OCI-LY7 (cell line): ENCODE measurements at regions not wholly inside any gene's neighbourhood (a gene's known extent, or its start where the extent isn't known, plus 50 kb on each side); places are given as distances from the start of the nearest gene placed in this dataset.

Experiments used
- BruUV-seq: library from RNA; stranded (reverse); fragments of 400-500 nt; replicated peaks from 2 replicates; lab custom pipeline; 2021; lab: Mats Ljungman, UMichigan
- CTCF ChIA-PET: fragments of 300-600 bp; sonication (Branson Sonifier 250); formaldehyde crosslinking; loops from one replicate; lab custom pipeline; 2022; ENCODE audit warnings: antibody characterized with exemption; ENCODE audit not compliant: unreplicated experiment; lab: Charles Lee
- POLR2A ChIA-PET: fragments of 300-600 bp; sonication (Branson Sonifier 250); formaldehyde crosslinking; loops from one replicate; lab custom pipeline; 2022; ENCODE audit warnings: antibody characterized with exemption; lab: Charles Lee
- DNase-seq: peaks from one replicate; pipeline ENCODE4 v3.0.0-alpha.2; 2015; ENCODE audit warnings: low spot score
- H2AFZ ChIP-seq: fragments of 200-600 bp; sonication (generic), shearing (Covaris generic); 2 replicates; pipeline ENCODE4 v1.6.1; 2014; ENCODE audit warnings: mild to moderate bottlenecking, antibody characterized with exemption, low read length, moderate library complexity
- H3K27ac ChIP-seq: fragments of 200-600 bp; sonication (generic); 2 replicates; pipeline ENCODE4 v1.5.1; 2014; ENCODE audit warnings: mixed run types, low read depth, mild to moderate bottlenecking, moderate library complexity, low read length, inconsistent platforms; ENCODE audit not compliant: poor library complexity, severe bottlenecking
- H3K36me3 ChIP-seq: fragments of 200-600 bp; sonication (generic); 2 replicates; pipeline ENCODE4 v1.6.1; 2014; ENCODE audit warnings: mild to moderate bottlenecking, antibody characterized with exemption, low read length, moderate library complexity, mixed read lengths; ENCODE audit not compliant: insufficient read depth
- H3K4me1 ChIP-seq: fragments of 200-600 bp; sonication (generic); 2 replicates; pipeline ENCODE4 v1.5.1; 2014; ENCODE audit warnings: mild to moderate bottlenecking, low read length; ENCODE audit not compliant: insufficient read depth, poor library complexity, severe bottlenecking
- H3K4me2 ChIP-seq: fragments of 200-600 bp; sonication (generic); 2 replicates; pipeline ENCODE4 v1.6.1; 2014; ENCODE audit warnings: mild to moderate bottlenecking, low read length
- H3K4me3 ChIP-seq: fragments of 200-600 bp; sonication (generic); 2 replicates; pipeline ENCODE4 v1.5.1; 2014; ENCODE audit warnings: mild to moderate bottlenecking, low read depth, low read length; ENCODE audit not compliant: poor library complexity, severe bottlenecking
- H3K79me2 ChIP-seq: fragments of 200-600 bp; sonication (generic); 2 replicates; pipeline ENCODE4 v1.6.1; 2016; ENCODE audit warnings: low read depth, mild to moderate bottlenecking, low read length, moderate library complexity, mixed read lengths; ENCODE audit not compliant: insufficient read depth
- H3K9me2 ChIP-seq: fragments of 200-600 bp; sonication (generic); 2 replicates; pipeline ENCODE4 v1.6.1; 2016; ENCODE audit warnings: mild to moderate bottlenecking, low read length, mixed read lengths; ENCODE audit not compliant: insufficient read depth
- H3K9me3 ChIP-seq: fragments of 200-600 bp; sonication (generic); 2 replicates; pipeline ENCODE4 v1.6.1; 2014; ENCODE audit warnings: mild to moderate bottlenecking, mixed run types, low read length, mixed read lengths
- H4K20me1 ChIP-seq: fragments of 200-600 bp; sonication (generic); 2 replicates; pipeline ENCODE4 v1.6.1; 2014; ENCODE audit warnings: mild to moderate bottlenecking, antibody characterized with exemption, low read length, moderate library complexity, mixed read lengths; ENCODE audit not compliant: insufficient read depth
- CTCF ChIP-seq: fragments of 200-600 bp; sonication (generic); conservative IDR thresholded peaks from 2 replicates; pipeline ENCODE4 v1.5.1; 2014; ENCODE audit warnings: mild to moderate bottlenecking, antibody characterized with exemption, low read length, moderate library complexity, mixed read lengths
- EZH2phosphoT487 ChIP-seq: fragments of 200-600 bp; sonication (generic); IDR thresholded peaks from 2 replicates; pipeline ENCODE4 v1.6.1; 2018; ENCODE audit warnings: low read depth, borderline replicate concordance, mild to moderate bottlenecking, mixed run types, antibody characterized with exemption, low read length, moderate library complexity, mixed read lengths
- intact Hi-C: fragments of 100-400 bp; cut with micrococcal nuclease; formaldehyde crosslinking; loops from one replicate; pipeline ENCODE4 v1.10.0; 2022; ENCODE audit not compliant: unreplicated experiment

- Histone ChIP-seq H3K9me2 (no peaks in the 10 kb centered on the region), H4K20me1 (no peaks in the 10 kb centered on the region), H3K36me3 (no peaks in the 10 kb centered on the region), H3K9me3 (no peaks in the 10 kb centered on the region), H3K4me2 (no peak overlapping the region), H3K79me2 (no peaks in the 10 kb centered on the region), H3K27ac (no peak overlapping the region), H3K4me3 (no peak overlapping the region), H2AFZ (no peak overlapping the region), H3K4me1 (no peaks in the 10 kb centered on the region)
- intact Hi-C loops, result no loop called here
- no TSS peak for BruUV-seq
- TF ChIP-seq EZH2phosphoT487 (no peak), CTCF (no peak)
- POLR2A ChIA-PET, result no interaction called here
- DNase-seq, result no peak
- CTCF ChIA-PET, result no interaction called here
Measured at GRCh38 chr6:165793287-165793825, 130.3 kb upstream of the PDE10A start.

GRCh38 chr6:165791876-165792437 is 128.9 kb upstream of the PDE10A start:
- DNase-seq, result no peak
- H3K36me3 ChIP-seq, result no peaks in the 10 kb centered on the region
- H3K9me2 ChIP-seq, result no peaks in the 10 kb centered on the region
- no peaks in the 10 kb centered on the region for H3K9me3 ChIP-seq
- H3K79me2 ChIP-seq, result no peaks in the 10 kb centered on the region
- H3K4me3 ChIP-seq, result no peak overlapping the region
- no peak overlapping the region for H3K27ac ChIP-seq
- H2AFZ ChIP-seq, result no peak overlapping the region
- no TSS peak for BruUV-seq
- no peaks in the 10 kb centered on the region for H4K20me1 ChIP-seq
- intact Hi-C loops, result no loop called here
- H3K4me1 ChIP-seq, result no peaks in the 10 kb centered on the region
- H3K4me2 ChIP-seq, result no peak overlapping the region
- ChIA-PET POLR2A (no interaction called here), CTCF (no interaction called here)
- TF ChIP-seq CTCF (no peak), EZH2phosphoT487 (no peak)

GRCh38 chr6:165791306-165791705 is 128.3 kb upstream of the PDE10A start:
- ChIA-PET POLR2A (no interaction called here), CTCF (no interaction called here)
- Histone ChIP-seq H3K4me3 (no peak overlapping the region), H3K4me1 (no peaks in the 10 kb centered on the region), H3K4me2 (no peak overlapping the region), H3K9me2 (no peaks in the 10 kb centered on the region), H3K9me3 (no peaks in the 10 kb centered on the region), H3K36me3 (no peaks in the 10 kb centered on the region), H4K20me1 (no peaks in the 10 kb centered on the region), H2AFZ (no peak overlapping the region), H3K79me2 (no peaks in the 10 kb centered on the region), H3K27ac (no peak overlapping the region)
- intact Hi-C loops, result no loop called here
- no TSS peak for BruUV-seq
- DNase-seq, result no peak
- TF ChIP-seq EZH2phosphoT487 (no peak), CTCF (no peak)
